ENCODE measurements at regions not wholly inside any gene's neighbourhood (a gene's known extent, or its start where the extent isn't known, plus 50 kb on each side); places are given as distances from the start of the nearest gene placed in this dataset.

DNA sequence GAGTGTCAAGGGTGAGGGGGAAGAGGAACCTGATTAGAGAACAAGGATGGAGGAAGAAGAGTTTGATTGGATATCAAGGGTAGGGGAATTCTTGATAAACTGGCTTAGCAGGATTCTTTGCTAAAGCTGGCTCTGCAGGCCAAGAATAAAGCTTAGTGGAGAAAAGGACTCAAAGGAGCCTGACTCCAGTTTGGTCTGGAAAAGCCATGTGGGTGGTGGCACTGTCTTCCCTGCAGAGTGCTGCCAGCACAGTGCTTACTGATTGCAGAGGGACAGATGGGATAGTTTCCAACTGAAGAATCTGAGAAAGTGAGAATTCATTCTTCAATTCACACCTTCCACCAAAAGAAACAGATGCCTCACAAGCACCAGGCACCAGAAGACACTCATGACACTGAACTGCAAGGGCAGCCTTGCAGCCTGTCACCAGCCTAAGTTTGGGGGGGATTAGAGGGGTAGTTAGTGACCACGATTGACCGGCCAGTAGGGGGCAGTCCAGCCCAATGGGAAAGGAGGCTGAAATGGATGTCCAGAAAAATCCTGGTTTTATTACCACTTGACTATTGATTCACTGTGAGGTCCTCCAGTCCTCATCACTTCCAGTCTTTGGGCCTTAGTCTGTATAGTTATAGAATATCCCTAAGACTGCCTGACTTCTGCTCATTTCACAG, 334.5 kb downstream of the SMAD2 start:
- Mint-ChIP-seq H3K27me3 (peaks cover 24% of the 10 kb centered on the region), H3K4me3 (no peak overlapping the region), H3K36me3 (ENCODE audit: low read depth) (no peaks in the 10 kb centered on the region), H3K4me1 (ENCODE audit: low read depth) (no peaks in the 10 kb centered on the region), H3K27ac (no peak overlapping the region), H3K9me3 (peaks cover 1% of the 10 kb centered on the region)
- ChIA-PET POLR2A (no interaction called here), CTCF (interaction anchor here (1.0 kb wide), 1 partner anchor 380 kb away, joined by 3 read pairs; no protein-coding TSS in a partner anchor)
- peak; percentile 42 for DNase-seq
- TF ChIP-seq, protein P1, sequence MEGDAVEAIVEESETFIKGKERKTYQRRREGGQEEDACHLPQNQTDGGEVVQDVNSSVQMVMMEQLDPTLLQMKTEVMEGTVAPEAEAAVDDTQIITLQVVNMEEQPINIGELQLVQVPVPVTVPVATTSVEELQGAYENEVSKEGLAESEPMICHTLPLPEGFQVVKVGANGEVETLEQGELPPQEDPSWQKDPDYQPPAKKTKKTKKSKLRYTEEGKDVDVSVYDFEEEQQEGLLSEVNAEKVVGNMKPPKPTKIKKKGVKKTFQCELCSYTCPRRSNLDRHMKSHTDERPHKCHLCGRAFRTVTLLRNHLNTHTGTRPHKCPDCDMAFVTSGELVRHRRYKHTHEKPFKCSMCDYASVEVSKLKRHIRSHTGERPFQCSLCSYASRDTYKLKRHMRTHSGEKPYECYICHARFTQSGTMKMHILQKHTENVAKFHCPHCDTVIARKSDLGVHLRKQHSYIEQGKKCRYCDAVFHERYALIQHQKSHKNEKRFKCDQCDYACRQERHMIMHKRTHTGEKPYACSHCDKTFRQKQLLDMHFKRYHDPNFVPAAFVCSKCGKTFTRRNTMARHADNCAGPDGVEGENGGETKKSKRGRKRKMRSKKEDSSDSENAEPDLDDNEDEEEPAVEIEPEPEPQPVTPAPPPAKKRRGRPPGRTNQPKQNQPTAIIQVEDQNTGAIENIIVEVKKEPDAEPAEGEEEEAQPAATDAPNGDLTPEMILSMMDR (IDR thresholded peaks at IDR 0.05), result peak; percentile 59
- intact Hi-C loops (cut with micrococcal nuclease), result loop anchor here (5.0 kb wide), 1 partner anchor 156 kb away; no protein-coding TSS in a partner anchor
- no peak for ATAC-seq

- TF ChIP-seq, protein P1 (IDR thresholded peaks at IDR 0.05), result no peak
- no peak for ATAC-seq
Observed at GRCh38 chr18:47594621-47595086, 335.8 kb downstream of the SMAD2 start.

GRCh38 chr18:47593744-47594472, 336.6 kb downstream of the SMAD2 start:
- Mint-ChIP-seq H3K9me3 (peaks cover 1% of the 10 kb centered on the region), H3K36me3 (ENCODE audit: low read depth) (no peaks in the 10 kb centered on the region), H3K27ac (no peak overlapping the region), H3K4me1 (ENCODE audit: low read depth) (no peaks in the 10 kb centered on the region), H3K4me3 (no peak overlapping the region), H3K27me3 (peaks cover 24% of the 10 kb centered on the region)
- TF ChIP-seq, protein P1 (IDR thresholded peaks at IDR 0.05), result no peak
- ATAC-seq (no peak), DNase-seq (no peak)
- intact Hi-C loops (cut with micrococcal nuclease), result no loop called here
- ChIA-PET POLR2A (no interaction called here), CTCF (interaction anchor here (1.3 kb wide), 1 partner anchor 378 kb away, joined by 3 read pairs; no protein-coding TSS in a partner anchor)

More at GRCh38 chr18:47594621-47595086, 335.8 kb downstream of the SMAD2 start:
- H3K9me3 Mint-ChIP-seq, result peaks cover 1% of the 10 kb centered on the region
- no peak overlapping the region for H3K27ac Mint-ChIP-seq
- intact Hi-C loops (cut with micrococcal nuclease), result loop anchor here (5.0 kb wide), 1 partner anchor 158 kb away; no protein-coding TSS in a partner anchor
- H3K4me3 Mint-ChIP-seq, result no peak overlapping the region
- no peak for DNase-seq
- ChIA-PET POLR2A (no interaction called here), CTCF (interaction anchor here (1.3 kb wide), 1 partner anchor 378 kb away, joined by 3 read pairs; no protein-coding TSS in a partner anchor)
- H3K36me3 Mint-ChIP-seq (ENCODE audit: low read depth), result no peaks in the 10 kb centered on the region
- no peaks in the 10 kb centered on the region for H3K4me1 Mint-ChIP-seq (ENCODE audit: low read depth)
- peaks cover 24% of the 10 kb centered on the region for H3K27me3 Mint-ChIP-seq

DNA sequence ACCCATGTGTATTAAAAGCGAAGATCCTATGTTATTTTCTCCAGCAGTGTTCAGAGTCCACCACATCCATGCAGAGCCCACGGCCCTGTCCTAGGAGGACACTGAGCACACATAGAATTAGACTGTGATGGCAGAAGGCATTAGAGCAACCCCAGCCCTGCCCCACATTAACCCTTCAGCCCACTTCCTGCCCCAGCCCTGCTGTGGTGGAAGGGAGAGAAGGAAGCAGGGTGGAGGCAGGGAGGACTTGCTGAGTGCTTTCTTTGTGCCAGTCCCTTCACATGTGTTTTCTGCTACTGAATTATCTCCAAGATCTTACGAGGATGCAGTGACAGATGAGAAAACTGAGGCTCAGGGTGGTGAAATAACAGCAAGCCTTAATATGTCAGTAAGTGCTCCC, 339.0 kb downstream of the SMAD2 start:
- CTCF ChIA-PET, result no interaction called here

More for the DNA sequence above, 339.0 kb downstream of the SMAD2 start:
- TF ChIP-seq, protein P1 (IDR thresholded peaks at IDR 0.05), result no peak
- no peak overlapping the region for H3K27ac Mint-ChIP-seq
- POLR2A ChIA-PET, result no interaction called here
- no peaks in the 10 kb centered on the region for H3K36me3 Mint-ChIP-seq (ENCODE audit: low read depth)
- H3K4me1 Mint-ChIP-seq (ENCODE audit: low read depth), result no peaks in the 10 kb centered on the region
- ATAC-seq, result no peak
- H3K27me3 Mint-ChIP-seq, result peaks cover 24% of the 10 kb centered on the region
- intact Hi-C loops (cut with micrococcal nuclease), result no loop called here
- DNase-seq, result no peak
- H3K4me3 Mint-ChIP-seq, result no peak overlapping the region
- H3K9me3 Mint-ChIP-seq, result peaks cover 1% of the 10 kb centered on the region
